Subcutaneous abdominal adipose tissue (tissue), 5 donors: ENCODE measurements at regions not wholly inside any gene's neighbourhood (a gene's known extent, or its start where the extent isn't known, plus 50 kb on each side); places are given as distances from the start of the nearest gene placed in this dataset.

Source experiments
- H3K27ac ChIP-seq: one replicate; pipeline ENCODE4 v1.7.0; 2013; ENCODE audit warnings: low read depth, mild to moderate bottlenecking, inconsistent platforms, low read length, moderate library complexity
- H3K27me3 ChIP-seq, 5 donors: one replicate each; pipeline ENCODE4 v1.7.0; 2013; ENCODE audit warnings: low read length in 5 of 5, inconsistent platforms in 1 of 5; ENCODE audit not compliant: control insufficient read depth in 5 of 5, insufficient read depth in 4 of 5
- H3K36me3 ChIP-seq, 5 donors: one replicate each; pipeline ENCODE4 v1.7.0; 2013; ENCODE audit warnings: low read length in 5 of 5; ENCODE audit not compliant: control insufficient read depth in 5 of 5, insufficient read depth in 5 of 5
- H3K4me1 ChIP-seq, 5 donors: one replicate each; pipeline ENCODE4 v1.7.0; 2013; ENCODE audit warnings: low read length in 5 of 5, mild to moderate bottlenecking in 3 of 5, moderate library complexity in 1 of 5; ENCODE audit not compliant: control insufficient read depth in 5 of 5, insufficient read depth in 5 of 5
- H3K4me3 ChIP-seq, 5 donors: one replicate each; pipeline ENCODE4 v1.7.0; 2013; ENCODE audit warnings: low read length in 5 of 5, low read depth in 1 of 5
- H3K9ac ChIP-seq, 5 donors: one replicate each; pipeline ENCODE4 v1.7.0; 2013; ENCODE audit warnings: low read length in 5 of 5, mild to moderate bottlenecking in 4 of 5, moderate library complexity in 3 of 5
- H3K9me3 ChIP-seq, 5 donors: one replicate each; pipeline ENCODE4 v1.7.0; 2013; ENCODE audit warnings: low read length in 5 of 5; ENCODE audit not compliant: control insufficient read depth in 5 of 5
- donor health status: healthy.
- donor health status: healthy.
- donor health status: healthy.
- donor health status: healthy.
- donor health status: healthy.

- no peaks in the 10 kb centered on the region for H3K36me3 ChIP-seq
- H3K9me3 ChIP-seq = peaks cover 0 to 3% (median 0%) of the 10 kb centered on the region in 5 donors
- H3K4me1 ChIP-seq = no peaks in the 10 kb centered on the region
- H3K27ac ChIP-seq = no peak overlapping the region
- H3K4me3 ChIP-seq = no peak overlapping the region
- H3K9ac ChIP-seq = no peak overlapping the region
- H3K27me3 ChIP-seq = no peaks in the 10 kb centered on the region
These were observed 286.9 kb upstream of the TARS1 start for GRCh38 chr5:33153831-33154230.

GRCh38 chr5:33160871-33161270, 279.9 kb upstream of the TARS1 start:
- H3K27ac ChIP-seq = no peak overlapping the region
- H3K9me3 ChIP-seq = no peaks in the 10 kb centered on the region
- H3K9ac ChIP-seq = no peak overlapping the region
- no peak overlapping the region for H3K4me3 ChIP-seq
- no peaks in the 10 kb centered on the region for H3K4me1 ChIP-seq
- H3K36me3 ChIP-seq = no peaks in the 10 kb centered on the region
- no peaks in the 10 kb centered on the region for H3K27me3 ChIP-seq

- Histone ChIP-seq H3K9me3 (no peaks in the 10 kb centered on the region), H3K4me3 (no peak overlapping the region), H3K27ac (no peak overlapping the region), H3K27me3 (no peaks in the 10 kb centered on the region), H3K36me3 (no peaks in the 10 kb centered on the region), H3K9ac (no peak overlapping the region), H3K4me1 (no peaks in the 10 kb centered on the region)
These were observed 279.3 kb upstream of the TARS1 start for GRCh38 chr5:33161421-33161820.

GRCh38 chr5:33162057-33162456, 278.7 kb upstream of the TARS1 start:
- Histone ChIP-seq H3K27ac (no peak overlapping the region), H3K9me3 (no peaks in the 10 kb centered on the region), H3K4me3 (no peak overlapping the region), H3K36me3 (no peaks in the 10 kb centered on the region), H3K9ac (no peak overlapping the region), H3K4me1 (peaks cover 0 to 4% (median 0%) of the 10 kb centered on the region in 5 donors), H3K27me3 (no peaks in the 10 kb centered on the region)

- Histone ChIP-seq H3K9me3 (peaks cover 0 to 13% (median 4%) of the 10 kb centered on the region in 5 donors), H3K4me3 (no peak overlapping the region), H3K36me3 (no peaks in the 10 kb centered on the region), H3K27ac (no peak overlapping the region), H3K9ac (no peak overlapping the region), H3K4me1 (peaks cover 0 to 4% (median 0%) of the 10 kb centered on the region in 5 donors), H3K27me3 (no peaks in the 10 kb centered on the region)
These were observed 274.2 kb upstream of the TARS1 start for GRCh38 chr5:33166522-33166921.

GRCh38 chr5:33166948-33167347, 273.8 kb upstream of the TARS1 start:
- H3K27ac ChIP-seq = no peak overlapping the region
- no peaks in the 10 kb centered on the region for H3K27me3 ChIP-seq
- no peak overlapping the region for H3K4me3 ChIP-seq
- peaks cover 0 to 13% (median 4%) of the 10 kb centered on the region in 5 donors for H3K9me3 ChIP-seq
- H3K4me1 ChIP-seq = peaks cover 0 to 4% (median 0%) of the 10 kb centered on the region in 5 donors
- H3K9ac ChIP-seq = no peak overlapping the region
- H3K36me3 ChIP-seq = no peaks in the 10 kb centered on the region

GRCh38 chr5:33167541-33167940, 273.2 kb upstream of the TARS1 start:
- Histone ChIP-seq H3K27me3 (no peaks in the 10 kb centered on the region), H3K36me3 (no peaks in the 10 kb centered on the region), H3K4me1 (peaks cover 0 to 4% (median 0%) of the 10 kb centered on the region in 5 donors), H3K9me3 (peaks cover 0 to 13% (median 4%) of the 10 kb centered on the region in 5 donors), H3K4me3 (no peak overlapping the region), H3K9ac (no peak overlapping the region), H3K27ac (no peak overlapping the region)

- Histone ChIP-seq H3K36me3 (no peaks in the 10 kb centered on the region), H3K9me3 (peaks cover 0 to 13% (median 4%) of the 10 kb centered on the region in 5 donors), H3K9ac (no peak overlapping the region), H3K27me3 (no peaks in the 10 kb centered on the region), H3K4me3 (no peak overlapping the region), H3K4me1 (peaks cover 0 to 4% (median 0%) of the 10 kb centered on the region in 5 donors), H3K27ac (no peak overlapping the region)
These were observed 270.4 kb upstream of the TARS1 start for GRCh38 chr5:33170411-33170810.

- Histone ChIP-seq H3K9me3 (peaks cover 0 to 13% (median 4%) of the 10 kb centered on the region in 5 donors), H3K4me1 (no peaks in the 10 kb centered on the region), H3K27ac (no peak overlapping the region), H3K9ac (no peak overlapping the region), H3K27me3 (no peaks in the 10 kb centered on the region), H3K36me3 (no peaks in the 10 kb centered on the region), H3K4me3 (no peak overlapping the region)
These were observed 266.4 kb upstream of the TARS1 start for GRCh38 chr5:33174383-33174782.

GRCh38 chr5:33179301-33179700, 261.5 kb upstream of the TARS1 start:
- no peak overlapping the region for H3K4me3 ChIP-seq
- no peaks in the 10 kb centered on the region for H3K36me3 ChIP-seq
- H3K4me1 ChIP-seq = no peaks in the 10 kb centered on the region
- H3K27ac ChIP-seq = no peak overlapping the region
- no peaks in the 10 kb centered on the region for H3K27me3 ChIP-seq
- no peak overlapping the region for H3K9ac ChIP-seq
- no peaks in the 10 kb centered on the region for H3K9me3 ChIP-seq

GRCh38 chr5:33180900-33181299, 259.9 kb upstream of the TARS1 start:
- Histone ChIP-seq H3K4me1 (no peaks in the 10 kb centered on the region), H3K36me3 (no peaks in the 10 kb centered on the region), H3K27ac (no peak overlapping the region), H3K9me3 (no peaks in the 10 kb centered on the region), H3K4me3 (no peak overlapping the region), H3K9ac (no peak overlapping the region), H3K27me3 (no peaks in the 10 kb centered on the region)
